ENCODE measurements at regions not wholly inside any gene's neighbourhood (a gene's known extent, or its start where the extent isn't known, plus 50 kb on each side); places are given as distances from the start of the nearest gene placed in this dataset.
A peak's percentile ranks its signal among the peaks of the same experiment; 100 is the strongest.
"Not testable (repeated sequence)": the region's sequence is repeated elsewhere in the genome, so short reads cannot be mapped to it uniquely, and the experiment has no call there.

GRCh38 chr3:112765531-112765930, 81.1 kb downstream of the CD200R1L start:
- no peak for DNase-seq (ENCODE audit: low read depth in 4 of 4, low spot score in 3 of 4)

- DNase-seq (ENCODE audit: low read depth in 4 of 4, low spot score in 3 of 4), result no peak
Observed at GRCh38 chr3:112763258-112763657, 83.4 kb downstream of the CD200R1L start.

- no peak for DNase-seq (ENCODE audit: low read depth in 4 of 4, low spot score in 3 of 4)
Observed at GRCh38 chr3:112761062-112761638, 85.5 kb downstream of the CD200R1L start.

- no peak for DNase-seq (ENCODE audit: low read depth in 4 of 4, low spot score in 3 of 4)
Observed at GRCh38 chr3:112759681-112760080, 87.0 kb downstream of the CD200R1L start.

- DNase-seq (ENCODE audit: low read depth in 4 of 4, low spot score in 3 of 4), result no peak
Observed at GRCh38 chr3:112759210-112759609, 87.5 kb downstream of the CD200R1L start.

GRCh38 chr3:112757197-112757596, 89.5 kb downstream of the CD200R1L start:
- DNase-seq (ENCODE audit: low read depth in 4 of 4, low spot score in 3 of 4), result no peak

- DNase-seq (ENCODE audit: low read depth in 4 of 4, low spot score in 3 of 4), result no peak
Observed at GRCh38 chr3:112755845-112756613, 90.6 kb downstream of the CD200R1L start.

- not testable (repeated sequence) for DNase-seq (ENCODE audit: low read depth in 4 of 4, low spot score in 3 of 4)
Observed at GRCh38 chr3:112755046-112755445, 91.6 kb downstream of the CD200R1L start.

- peak in 1 of 4 donors; percentile 9 for DNase-seq (ENCODE audit: low read depth in 4 of 4, low spot score in 3 of 4)
Observed at GRCh38 chr3:112751564-112752512, 94.8 kb downstream of the CD200R1L start.

GRCh38 chr3:112751061-112751460, 95.6 kb downstream of the CD200R1L start:
- no peak for DNase-seq (ENCODE audit: low read depth in 4 of 4, low spot score in 3 of 4)

GRCh38 chr3:112747624-112748023, 99.0 kb downstream of the CD200R1L start:
- DNase-seq (ENCODE audit: low read depth in 4 of 4, low spot score in 3 of 4), result no peak

GRCh38 chr3:112746675-112747280, 99.9 kb downstream of the CD200R1L start:
- no peak for DNase-seq (ENCODE audit: low read depth in 4 of 4, low spot score in 3 of 4)

GRCh38 chr3:112745567-112746248, 101.0 kb downstream of the CD200R1L start:
- no peak for DNase-seq (ENCODE audit: low read depth in 4 of 4, low spot score in 3 of 4)

GRCh38 chr3:112744825-112745566, 101.7 kb downstream of the CD200R1L start:
- DNase-seq (ENCODE audit: low read depth in 4 of 4, low spot score in 3 of 4), result no peak

- no peak for DNase-seq (ENCODE audit: low read depth in 4 of 4, low spot score in 3 of 4)
Observed at GRCh38 chr3:112744106-112744505, 102.6 kb downstream of the CD200R1L start.

- DNase-seq (ENCODE audit: low read depth in 4 of 4, low spot score in 3 of 4), result no peak
Observed at GRCh38 chr3:112742934-112743333, 102.0 kb upstream of the CCDC80 start.

GRCh38 chr3:112741983-112742382, 101.0 kb upstream of the CCDC80 start:
- no peak for DNase-seq (ENCODE audit: low read depth in 4 of 4, low spot score in 3 of 4)

- DNase-seq (ENCODE audit: low read depth in 4 of 4, low spot score in 3 of 4), result no peak
Observed at GRCh38 chr3:112740835-112741234, 99.9 kb upstream of the CCDC80 start.

GRCh38 chr3:112739252-112739965, 98.5 kb upstream of the CCDC80 start:
- DNase-seq (ENCODE audit: low read depth in 4 of 4, low spot score in 3 of 4), result no peak

Data from right renal pelvis (tissue), 4 donors.